Adrenal gland (tissue), 9 donors: ENCODE measurements at regions not wholly inside any gene's neighbourhood (a gene's known extent, or its start where the extent isn't known, plus 50 kb on each side); places are given as distances from the start of the nearest gene placed in this dataset.

Experiments
- DNase-seq, 7 donors: peaks; one replicate each; pipeline ENCODE4 v3.0.0-alpha.2; 2019 to 2020
- H3K27ac ChIP-seq, 5 donors: fragments of 200-600 bp; sonication (generic) in 4 of 5; 1 replicate in 3 of 5; 2 replicates in 2 of 5; pipeline versions ENCODE4 v1.5.1 to v1.8.0; 2016 to 2020; ENCODE audit warnings: mild to moderate bottlenecking in 1 of 5
- H3K27me3 ChIP-seq: fragments of 200-600 bp; 2 replicates; pipeline ENCODE4 v1.8.0; 2021
- H3K36me3 ChIP-seq, 2 donors: fragments of 200-600 bp; replicated peaks in 1 of 2; 1 replicate in 1 of 2; 2 replicates in 1 of 2; pipeline versions ENCODE4 v1.5.1 to v1.8.0; 2018 to 2022
- H3K4me1 ChIP-seq, 2 donors: fragments of 200-600 bp; replicated peaks in 1 of 2; 1 replicate in 1 of 2; 2 replicates in 1 of 2; pipeline versions ENCODE4 v1.5.1 to v1.8.0; 2018 to 2021
- H3K4me3 ChIP-seq, 4 donors: fragments of 200-600 bp; sonication (generic) in 3 of 4; one replicate each; pipeline ENCODE4 v1.5.1; 2016 to 2018
- H3K9me3 ChIP-seq, 3 donors: fragments of 200-600 bp; sonication (generic) in 1 of 3; replicated peaks in 1 of 3; 1 replicate in 2 of 3; 2 replicates in 1 of 3; pipeline versions ENCODE4 v1.5.1 to v1.8.0; 2016 to 2021
- POLR2A ChIP-seq, 2 donors: fragments of 450-650 bp; IDR thresholded peaks; one replicate each; pipeline ENCODE4 v1.6.1; 2017; ENCODE audit warnings: antibody characterized with exemption in 2 of 2, mild to moderate bottlenecking in 2 of 2, moderate library complexity in 1 of 2
- WGBS, 4 donors: extraction: QIAGEN DNeasy Blood & Tissue Kit in 2 of 4; methylation state at CpG; one replicate each; pipeline versions ENCODE4 v1.1.5 to v1.1.7; 2013 to 2017; 5-methylcytosine and 5-hydroxymethylcytosine counted together
- intact Hi-C, 2 donors: fragments of 100-400 bp; cut with DNase I; formaldehyde crosslinking; loops; one replicate each; pipeline versions ENCODE4 v1.14.1 to v1.15.0; 2022 to 2023
- TF ChIP-seq, protein P1 (sequence below), 6 experiments: fragments of 450-650 bp in 4 of 6; fragments of 200-600 bp in 2 of 6; sonication (generic) in 1 of 6; IDR thresholded peaks; 1 replicate in 5 of 6; 2 replicates in 1 of 6; pipeline versions ENCODE4 v1.5.1 to v1.8.0; 2016 to 2021; ENCODE audit warnings: antibody characterized with exemption in 6 of 6, mild to moderate bottlenecking in 2 of 6, moderate library complexity in 1 of 6
- donor health status: healthy with polysubstance abuse.
- donor health status: Bipolar disorder and iron deficiency.
- donor health status: DM: yes; HTN: yes; CAD: no.
- donor health status: DM: no; HTN: no; CAD: no.
- donor health status: DM: no; HTN: no; CAD: no.

DNA sequence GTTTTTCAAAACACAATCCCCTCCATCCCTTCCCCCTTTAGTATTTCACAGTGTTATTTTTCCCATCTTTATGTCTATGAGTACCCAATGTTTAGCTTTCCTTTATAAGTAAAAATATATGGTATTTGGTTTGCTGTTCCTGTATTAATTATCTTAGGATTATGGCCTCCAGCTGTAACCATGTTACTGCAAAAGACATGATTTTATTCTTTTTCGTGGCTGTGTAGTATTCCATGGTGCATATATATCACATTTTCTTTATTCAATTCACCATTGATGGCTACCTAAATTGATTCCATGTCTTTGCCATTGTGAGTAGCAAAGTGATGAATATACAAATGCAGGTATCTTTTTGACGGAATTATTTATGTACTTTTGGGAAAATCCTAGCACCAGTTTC lies 346.4 kb upstream of the CNTN5 start:
- no peak for DNase-seq
- TF ChIP-seq, protein P1, sequence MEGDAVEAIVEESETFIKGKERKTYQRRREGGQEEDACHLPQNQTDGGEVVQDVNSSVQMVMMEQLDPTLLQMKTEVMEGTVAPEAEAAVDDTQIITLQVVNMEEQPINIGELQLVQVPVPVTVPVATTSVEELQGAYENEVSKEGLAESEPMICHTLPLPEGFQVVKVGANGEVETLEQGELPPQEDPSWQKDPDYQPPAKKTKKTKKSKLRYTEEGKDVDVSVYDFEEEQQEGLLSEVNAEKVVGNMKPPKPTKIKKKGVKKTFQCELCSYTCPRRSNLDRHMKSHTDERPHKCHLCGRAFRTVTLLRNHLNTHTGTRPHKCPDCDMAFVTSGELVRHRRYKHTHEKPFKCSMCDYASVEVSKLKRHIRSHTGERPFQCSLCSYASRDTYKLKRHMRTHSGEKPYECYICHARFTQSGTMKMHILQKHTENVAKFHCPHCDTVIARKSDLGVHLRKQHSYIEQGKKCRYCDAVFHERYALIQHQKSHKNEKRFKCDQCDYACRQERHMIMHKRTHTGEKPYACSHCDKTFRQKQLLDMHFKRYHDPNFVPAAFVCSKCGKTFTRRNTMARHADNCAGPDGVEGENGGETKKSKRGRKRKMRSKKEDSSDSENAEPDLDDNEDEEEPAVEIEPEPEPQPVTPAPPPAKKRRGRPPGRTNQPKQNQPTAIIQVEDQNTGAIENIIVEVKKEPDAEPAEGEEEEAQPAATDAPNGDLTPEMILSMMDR (IDR thresholded peaks at IDR 0.05): no peak
- no peak for TF ChIP-seq POLR2A (IDR thresholded peaks at IDR 0.05)
- no peak overlapping the region for H3K4me3 ChIP-seq
- H3K4me1 ChIP-seq: no peaks in the 10 kb centered on the region
- H3K27ac ChIP-seq: no peak overlapping the region
- intact Hi-C loops: no loop called here
- no peaks in the 10 kb centered on the region for H3K27me3 ChIP-seq
- no peaks in the 10 kb centered on the region for H3K36me3 ChIP-seq
- no peaks in the 10 kb centered on the region for H3K9me3 ChIP-seq
- WGBS, 4 donors: 78 to 87% (median 85%) methylated on average over 2 of the region's 2 CpGs

DNA sequence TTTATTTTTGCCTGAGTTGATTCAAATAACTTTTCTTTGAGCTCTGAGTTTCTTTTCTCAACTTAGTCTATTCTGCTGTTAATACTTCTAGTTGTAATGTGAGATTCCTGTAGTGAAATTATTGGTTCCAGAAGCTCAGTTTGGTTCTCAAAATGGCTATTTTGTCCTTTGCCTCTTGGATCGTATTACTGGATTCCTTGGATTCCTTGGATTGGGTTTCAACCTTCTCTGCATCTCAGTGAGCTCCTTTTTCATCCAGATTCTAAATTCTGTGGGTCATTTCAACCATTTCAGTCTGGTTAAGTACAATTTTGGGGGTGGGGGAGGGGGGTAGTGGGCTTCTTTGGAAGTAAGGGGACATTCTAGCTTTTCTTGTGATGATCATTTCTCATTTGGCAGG lies 341.1 kb upstream of the CNTN5 start:
- H3K9me3 ChIP-seq: no peaks in the 10 kb centered on the region
- H3K27ac ChIP-seq: no peak overlapping the region
- H3K4me1 ChIP-seq: no peaks in the 10 kb centered on the region
- no peak for TF ChIP-seq POLR2A (IDR thresholded peaks at IDR 0.05)
- TF ChIP-seq, protein P1 (IDR thresholded peaks at IDR 0.05): no peak
- no peaks in the 10 kb centered on the region for H3K36me3 ChIP-seq
- no peak for DNase-seq
- H3K27me3 ChIP-seq: no peaks in the 10 kb centered on the region
- intact Hi-C loops: no loop called here
- no peak overlapping the region for H3K4me3 ChIP-seq
- WGBS, 4 donors: 73 to 82% (median 76%) methylated on average over 1 of the region's 1 CpG

DNA sequence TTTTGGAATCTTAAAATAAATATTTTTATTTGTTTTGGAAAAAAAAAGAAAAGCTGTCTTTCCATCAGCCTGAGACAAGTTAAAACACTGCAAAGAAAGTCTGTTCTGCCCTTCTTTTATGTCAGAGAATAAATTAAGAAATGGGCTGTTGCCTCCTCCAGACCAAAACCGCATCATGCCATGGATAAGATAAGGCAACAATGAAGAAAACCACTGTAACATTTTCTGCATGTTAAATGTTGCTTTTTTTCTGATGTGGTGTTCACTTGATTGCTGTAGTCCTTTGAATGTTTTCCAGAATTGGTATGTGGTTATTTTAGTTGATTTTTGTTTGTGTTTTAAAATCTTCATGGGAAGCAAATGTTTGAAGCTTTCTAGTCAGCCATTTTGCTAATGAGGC lies 319.2 kb upstream of the CNTN5 start:
- Histone ChIP-seq H3K4me1 (no peaks in the 10 kb centered on the region), H3K36me3 (no peaks in the 10 kb centered on the region), H3K9me3 (no peaks in the 10 kb centered on the region), H3K27me3 (no peaks in the 10 kb centered on the region), H3K4me3 (no peak overlapping the region), H3K27ac (no peak overlapping the region)
- TF ChIP-seq, protein P1 (IDR thresholded peaks at IDR 0.05): no peak
- TF ChIP-seq POLR2A (IDR thresholded peaks at IDR 0.05): no peak
- no peak for DNase-seq
- 59 to 86% (median 76%) methylated on average over 1 of the region's 1 CpG for WGBS, 4 donors
- intact Hi-C loops: no loop called here

DNA sequence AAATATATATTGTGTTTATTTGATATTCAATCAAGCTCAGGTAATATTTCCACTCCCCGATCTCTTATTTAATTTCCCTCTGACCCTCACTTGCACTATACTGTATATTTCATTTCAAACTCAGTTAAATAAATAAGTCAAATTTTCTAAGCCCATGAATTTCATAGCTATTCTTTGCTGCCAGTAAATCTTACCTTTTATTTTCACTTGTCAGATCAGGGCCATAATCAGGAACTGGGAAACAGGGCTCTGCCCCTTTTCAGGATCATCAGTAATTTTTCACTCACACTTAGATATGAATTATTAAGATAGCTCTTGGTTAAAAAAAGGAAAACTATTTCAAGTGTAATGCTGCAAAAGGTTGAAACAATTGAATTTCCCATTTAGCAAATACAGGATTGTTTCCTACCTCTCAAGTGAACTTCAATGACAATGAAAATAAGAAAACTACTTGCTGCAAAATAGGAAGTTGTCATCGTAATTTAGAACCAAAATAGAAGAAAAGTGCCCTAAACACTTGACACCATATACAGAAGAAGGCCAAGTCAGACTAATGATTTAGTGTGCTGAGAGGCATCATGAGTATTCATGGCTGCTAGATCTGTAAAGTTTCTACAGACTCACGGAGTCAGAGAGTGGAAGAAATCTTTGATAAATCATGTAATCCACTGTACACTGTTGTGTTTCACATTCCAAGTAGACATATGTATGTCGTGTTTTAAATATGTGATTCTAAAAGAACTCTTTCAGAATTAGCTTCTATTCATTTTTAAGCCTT lies 316.8 kb upstream of the CNTN5 start:
- H3K9me3 ChIP-seq: no peaks in the 10 kb centered on the region
- no peak for DNase-seq
- 50 to 59% (median 55%) methylated on average over 4 of the region's 4 CpGs for WGBS, 4 donors
- no peak overlapping the region for H3K4me3 ChIP-seq
- H3K27me3 ChIP-seq: no peaks in the 10 kb centered on the region
- no peak for TF ChIP-seq POLR2A (IDR thresholded peaks at IDR 0.05)
- TF ChIP-seq, protein P1 (IDR thresholded peaks at IDR 0.05): no peak
- H3K4me1 ChIP-seq: no peaks in the 10 kb centered on the region
- no peaks in the 10 kb centered on the region for H3K36me3 ChIP-seq
- H3K27ac ChIP-seq: no peak overlapping the region
- intact Hi-C loops: no loop called here
